KMS-11 (cell line): ENCODE measurements at regions not wholly inside any gene's neighbourhood (a gene's known extent, or its start where the extent isn't known, plus 50 kb on each side); places are given as distances from the start of the nearest gene placed in this dataset.

Experiments used
- H2AFZ ChIP-seq: fragments of 200-600 bp; sonication (generic); 2 replicates; pipeline ENCODE4 v1.6.1; 2016; ENCODE audit warnings: antibody characterized with exemption, mixed run types, low read depth
- H3K27ac ChIP-seq: fragments of 200-600 bp; sonication (generic); 2 replicates; pipeline ENCODE4 v1.6.1; 2016; ENCODE audit warnings: mild to moderate bottlenecking, mixed run types
- H3K27me3 ChIP-seq: fragments of 200-600 bp; sonication (generic); 2 replicates; pipeline ENCODE4 v1.6.1; 2017; ENCODE audit warnings: mild to moderate bottlenecking, low read depth, mixed run types, moderate library complexity; ENCODE audit not compliant: insufficient read depth
- H3K36me3 ChIP-seq: fragments of 200-600 bp; sonication (generic); 2 replicates; pipeline ENCODE4 v1.6.1; 2017; ENCODE audit warnings: mild to moderate bottlenecking, mixed run types; ENCODE audit not compliant: insufficient read depth
- H3K4me1 ChIP-seq: fragments of 200-600 bp; sonication (generic); 2 replicates; pipeline ENCODE4 v1.6.1; 2016; ENCODE audit warnings: mild to moderate bottlenecking, low read depth, mixed run types; ENCODE audit not compliant: poor library complexity, severe bottlenecking
- H3K4me2 ChIP-seq: fragments of 200-600 bp; sonication (generic); 2 replicates; pipeline ENCODE4 v1.7.0; 2016; ENCODE audit warnings: mild to moderate bottlenecking, mixed run types
- H3K4me3 ChIP-seq: fragments of 200-600 bp; sonication (generic); IDR thresholded peaks from 2 replicates; pipeline ENCODE4 v1.6.1; 2017; ENCODE audit warnings: low read depth, low read length, mixed read lengths; ENCODE audit not compliant: insufficient read depth
- H3K79me2 ChIP-seq: fragments of 200-600 bp; sonication (generic); 2 replicates; pipeline ENCODE4 v1.6.1; 2016; ENCODE audit warnings: low read depth, mixed run types; ENCODE audit not compliant: insufficient read depth
- H3K9ac ChIP-seq: fragments of 200-600 bp; sonication (generic); 2 replicates; pipeline ENCODE4 v1.6.1; 2016; ENCODE audit warnings: mild to moderate bottlenecking, mixed run types
- H4K20me1 ChIP-seq: fragments of 200-600 bp; sonication (generic); 2 replicates; pipeline ENCODE4 v1.6.1; 2016; ENCODE audit warnings: mild to moderate bottlenecking, mixed run types; ENCODE audit not compliant: insufficient read depth
- CTCF ChIP-seq: fragments of 200-600 bp; sonication (generic); conservative IDR thresholded peaks from 2 replicates; pipeline ENCODE4 v1.6.1; 2017; ENCODE audit warnings: low read depth, mild to moderate bottlenecking, antibody characterized with exemption, low read length, moderate library complexity, mixed read lengths

DNA sequence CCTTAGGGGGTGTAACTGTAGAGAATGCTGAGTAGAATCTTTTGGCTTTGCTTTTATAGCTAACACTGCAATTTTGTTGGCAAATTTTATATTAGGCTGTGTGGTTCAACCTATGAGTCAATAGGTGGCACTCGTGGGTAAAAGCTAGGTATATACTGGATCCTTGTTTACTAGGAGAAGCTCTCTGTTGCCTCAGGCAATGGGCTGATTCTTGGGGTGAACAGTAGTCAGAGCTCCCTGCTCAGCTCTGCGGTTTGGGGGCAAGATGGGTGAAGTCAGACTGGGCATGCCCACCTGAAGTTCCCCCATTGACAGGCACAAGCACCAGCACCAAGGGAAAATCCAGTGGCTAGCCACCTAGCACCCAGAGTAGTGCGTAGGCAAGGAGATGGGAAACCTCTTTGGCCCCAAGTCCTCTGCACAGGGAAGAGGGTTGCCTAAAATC is 238.7 kb downstream of the FAM181B start:
- Histone ChIP-seq H3K27ac (no peak overlapping the region), H3K27me3 (no peaks in the 10 kb centered on the region), H3K4me2 (no peak overlapping the region)

DNA sequence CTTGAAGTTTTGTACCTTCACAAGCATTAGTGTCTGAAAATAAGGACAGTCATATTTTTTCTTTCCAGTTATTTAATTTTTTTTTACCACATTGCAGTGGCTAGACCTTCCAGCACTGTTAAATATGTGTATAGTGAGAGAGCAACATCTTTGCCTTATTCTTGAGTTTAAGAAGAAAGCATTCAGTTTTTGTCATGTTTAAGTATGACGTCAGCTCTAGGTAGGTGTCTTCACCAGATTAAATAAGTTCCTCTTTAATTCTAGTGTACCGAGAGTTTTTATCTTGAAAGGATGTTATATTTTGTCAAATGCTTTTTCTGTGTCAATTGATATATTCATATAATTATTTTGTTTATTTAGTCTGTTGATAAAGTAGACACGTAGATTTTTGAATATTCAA is 258.8 kb downstream of the FAM181B start:
- H4K20me1 ChIP-seq = no peaks in the 10 kb centered on the region
- H3K79me2 ChIP-seq = no peaks in the 10 kb centered on the region
- H3K36me3 ChIP-seq = no peaks in the 10 kb centered on the region
- TF ChIP-seq CTCF = no peak
- H3K27me3 ChIP-seq = no peaks in the 10 kb centered on the region
- H3K4me3 ChIP-seq = no peak overlapping the region
- H3K9ac ChIP-seq = no peak overlapping the region
- no peaks in the 10 kb centered on the region for H3K4me1 ChIP-seq
- H3K4me2 ChIP-seq = no peak overlapping the region
- H2AFZ ChIP-seq = no peak overlapping the region
- H3K27ac ChIP-seq = no peak overlapping the region

More for the DNA sequence above, 238.7 kb downstream of the FAM181B start:
- peak overlapping the region; percentile 8; the same call in 1 of the 2 replicates for H2AFZ ChIP-seq
- no peak overlapping the region for H3K4me3 ChIP-seq
- peak; percentile 73 for TF ChIP-seq CTCF
- H3K36me3 ChIP-seq = no peaks in the 10 kb centered on the region
- H3K79me2 ChIP-seq = no peaks in the 10 kb centered on the region
- H3K9ac ChIP-seq = no peak overlapping the region
- no peaks in the 10 kb centered on the region for H3K4me1 ChIP-seq
- no peaks in the 10 kb centered on the region for H4K20me1 ChIP-seq

- no peak for TF ChIP-seq CTCF
These were observed 268.2 kb downstream of the FAM181B start for GRCh38 chr11:82465481-82465880.

DNA sequence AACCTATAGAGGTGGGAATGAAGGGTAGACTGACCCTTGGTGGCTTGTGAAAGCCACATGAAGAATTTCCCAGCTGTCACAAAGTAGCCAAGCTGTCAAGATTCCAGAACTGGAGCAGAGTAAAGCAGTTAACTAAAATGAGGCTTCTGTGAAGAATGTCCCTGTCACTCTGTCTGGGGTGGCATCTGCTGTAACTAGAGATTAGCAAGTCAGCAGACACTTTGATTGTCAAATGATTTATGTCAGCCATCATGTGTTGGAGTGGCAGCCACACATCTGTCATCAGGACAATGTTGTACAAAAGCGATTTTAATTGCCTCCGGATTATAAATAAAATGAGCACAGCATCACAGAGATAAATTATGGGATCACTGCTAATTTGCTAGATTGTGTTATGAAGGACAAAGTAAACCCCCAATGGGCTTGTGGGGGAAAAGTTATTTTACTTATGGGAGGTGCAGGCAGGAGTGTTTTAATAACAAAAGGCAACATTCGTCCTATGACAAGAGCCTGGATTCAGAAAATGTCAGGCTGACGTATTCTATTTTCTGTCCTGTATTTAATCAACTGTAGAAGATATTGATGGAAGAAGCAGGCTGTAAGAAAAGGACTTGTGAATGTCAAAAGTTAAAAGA is 270.9 kb downstream of the FAM181B start:
- H3K27ac ChIP-seq = no peak overlapping the region
- H3K4me2 ChIP-seq = no peak overlapping the region
- no peak overlapping the region for H3K4me3 ChIP-seq
- H3K36me3 ChIP-seq = no peaks in the 10 kb centered on the region
- no peaks in the 10 kb centered on the region for H4K20me1 ChIP-seq
- no peak overlapping the region for H2AFZ ChIP-seq
- H3K9ac ChIP-seq = no peak overlapping the region
- no peaks in the 10 kb centered on the region for H3K79me2 ChIP-seq
- H3K27me3 ChIP-seq = no peaks in the 10 kb centered on the region
- no peak for TF ChIP-seq CTCF
- H3K4me1 ChIP-seq = no peaks in the 10 kb centered on the region

More at GRCh38 chr11:82465481-82465880, 268.2 kb downstream of the FAM181B start:
- no peak overlapping the region for H2AFZ ChIP-seq
- H4K20me1 ChIP-seq = no peaks in the 10 kb centered on the region
- H3K27ac ChIP-seq = no peak overlapping the region
- no peaks in the 10 kb centered on the region for H3K79me2 ChIP-seq
- H3K9ac ChIP-seq = no peak overlapping the region
- H3K4me2 ChIP-seq = no peak overlapping the region
- no peak overlapping the region for H3K4me3 ChIP-seq
- no peaks in the 10 kb centered on the region for H3K4me1 ChIP-seq
- H3K36me3 ChIP-seq = no peaks in the 10 kb centered on the region
- no peaks in the 10 kb centered on the region for H3K27me3 ChIP-seq
